ENCODE measurements at regions not wholly inside any gene's neighbourhood (a gene's known extent, or its start where the extent isn't known, plus 50 kb on each side); places are given as distances from the start of the nearest gene placed in this dataset.
A peak's percentile ranks its signal among the peaks of the same experiment; 100 is the strongest.

DNA sequence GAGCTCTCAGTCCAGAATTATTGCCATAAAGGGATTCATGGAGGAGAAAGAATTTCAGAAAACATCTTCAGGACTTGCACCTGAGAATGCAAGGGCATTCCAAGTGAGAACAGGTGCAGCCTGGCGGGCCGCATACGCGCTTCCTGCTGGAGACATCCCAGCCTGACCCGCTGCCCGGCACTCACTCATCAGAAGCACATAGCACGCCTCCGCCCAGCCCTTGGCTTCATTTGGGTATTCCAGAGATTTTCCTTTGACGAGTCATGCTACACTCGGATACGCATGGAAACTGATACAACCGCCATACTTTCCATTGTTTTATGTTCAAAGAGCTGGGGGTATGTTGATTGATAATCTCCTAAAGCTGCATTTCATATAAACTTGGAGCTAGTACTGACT lies 228.0 kb upstream of the ID2 start:
- peaks cover 24 to 31% of the 10 kb centered on the region in 2 experiments for H3K4me1 ChIP-seq (ENCODE audit: control insufficient read depth in 1 of 2, insufficient read depth in 1 of 2, low read depth in 1 of 2, low read length in 1 of 2)
- H3K4me3 ChIP-seq (ENCODE audit: low read depth in 1 of 2, low read length in 1 of 2), result no peak overlapping the region
- TF ChIP-seq, protein P1, sequence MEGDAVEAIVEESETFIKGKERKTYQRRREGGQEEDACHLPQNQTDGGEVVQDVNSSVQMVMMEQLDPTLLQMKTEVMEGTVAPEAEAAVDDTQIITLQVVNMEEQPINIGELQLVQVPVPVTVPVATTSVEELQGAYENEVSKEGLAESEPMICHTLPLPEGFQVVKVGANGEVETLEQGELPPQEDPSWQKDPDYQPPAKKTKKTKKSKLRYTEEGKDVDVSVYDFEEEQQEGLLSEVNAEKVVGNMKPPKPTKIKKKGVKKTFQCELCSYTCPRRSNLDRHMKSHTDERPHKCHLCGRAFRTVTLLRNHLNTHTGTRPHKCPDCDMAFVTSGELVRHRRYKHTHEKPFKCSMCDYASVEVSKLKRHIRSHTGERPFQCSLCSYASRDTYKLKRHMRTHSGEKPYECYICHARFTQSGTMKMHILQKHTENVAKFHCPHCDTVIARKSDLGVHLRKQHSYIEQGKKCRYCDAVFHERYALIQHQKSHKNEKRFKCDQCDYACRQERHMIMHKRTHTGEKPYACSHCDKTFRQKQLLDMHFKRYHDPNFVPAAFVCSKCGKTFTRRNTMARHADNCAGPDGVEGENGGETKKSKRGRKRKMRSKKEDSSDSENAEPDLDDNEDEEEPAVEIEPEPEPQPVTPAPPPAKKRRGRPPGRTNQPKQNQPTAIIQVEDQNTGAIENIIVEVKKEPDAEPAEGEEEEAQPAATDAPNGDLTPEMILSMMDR (IDR thresholded peaks at IDR 0.05), result no peak
- H3K9me3 ChIP-seq, result no peaks in the 10 kb centered on the region
- no peaks in the 10 kb centered on the region for H3K36me3 ChIP-seq
- no peak overlapping the region for H3K27ac ChIP-seq
- no peaks in the 10 kb centered on the region for H3K27me3 ChIP-seq

DNA sequence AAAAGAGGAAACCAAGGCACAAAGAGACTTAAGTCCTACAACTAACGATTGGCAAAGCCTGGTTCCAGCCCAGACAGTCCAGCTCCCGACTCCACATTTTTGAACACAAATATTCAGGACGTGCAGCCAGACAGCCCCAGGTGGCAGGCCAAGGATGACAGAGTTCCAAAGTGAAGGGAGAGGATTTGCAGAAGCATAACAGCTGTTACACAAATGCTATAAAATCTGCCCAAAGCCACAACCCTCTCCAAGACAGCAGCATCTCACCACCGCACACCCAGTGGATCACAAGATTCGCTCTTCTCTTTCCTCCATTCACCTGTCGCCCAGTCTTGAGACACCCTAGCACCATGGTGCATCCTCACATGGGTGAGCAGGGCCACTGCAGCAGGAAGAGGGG lies 227.1 kb upstream of the ID2 start:
- H3K27me3 ChIP-seq, result no peaks in the 10 kb centered on the region
- no peaks in the 10 kb centered on the region for H3K36me3 ChIP-seq
- TF ChIP-seq, protein P1 (IDR thresholded peaks at IDR 0.05), result no peak
- H3K4me1 ChIP-seq (ENCODE audit: control insufficient read depth in 1 of 2, insufficient read depth in 1 of 2, low read depth in 1 of 2, low read length in 1 of 2), result peaks cover 24 to 31% of the 10 kb centered on the region in 2 experiments
- no peaks in the 10 kb centered on the region for H3K9me3 ChIP-seq
- no peak overlapping the region for H3K4me3 ChIP-seq (ENCODE audit: low read depth in 1 of 2, low read length in 1 of 2)
- no peak overlapping the region for H3K27ac ChIP-seq

DNA sequence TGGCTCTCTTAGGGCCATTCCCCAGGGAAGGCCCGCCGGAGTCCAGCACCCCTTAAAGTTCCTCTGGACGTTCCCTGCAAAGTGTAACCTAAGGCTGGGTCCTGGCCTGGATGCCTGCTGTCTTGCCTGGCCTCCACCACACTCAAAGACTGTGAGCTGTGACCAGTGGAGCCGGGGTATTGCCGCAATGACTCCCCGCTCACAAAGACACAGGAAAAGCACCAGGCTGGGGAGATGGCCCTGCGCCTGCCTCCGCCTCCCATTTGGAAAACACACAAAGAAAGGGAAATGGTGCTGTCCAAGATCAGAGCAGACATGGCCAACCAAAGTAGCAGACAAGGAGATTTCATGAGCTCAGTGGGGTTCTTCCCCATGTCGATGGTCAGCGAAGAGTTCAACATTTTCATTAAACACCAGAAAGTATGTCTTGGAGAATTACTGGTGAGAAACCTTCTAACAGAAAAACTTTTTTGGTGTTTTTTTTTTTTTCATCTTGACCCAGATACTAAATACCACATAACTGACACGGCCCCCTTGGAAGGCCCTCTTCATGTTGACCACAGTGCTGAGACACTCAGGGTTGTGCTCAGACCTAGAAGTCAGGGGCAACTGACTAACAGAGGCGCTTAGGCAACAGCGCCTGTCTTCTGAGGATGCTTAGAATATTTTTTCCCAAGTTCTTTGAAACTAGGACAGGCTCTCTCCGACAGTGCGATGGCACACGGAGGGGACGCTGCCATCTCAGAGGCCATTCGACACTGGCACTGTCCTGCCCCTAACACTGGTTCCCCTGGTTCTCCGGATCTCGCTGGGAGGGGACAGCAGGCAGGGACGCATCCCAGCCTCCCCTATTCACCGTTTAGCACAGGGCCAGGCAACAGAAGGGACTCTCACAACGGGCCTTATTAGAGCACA lies 226.4 kb upstream of the ID2 start:
- no peaks in the 10 kb centered on the region for H3K36me3 ChIP-seq
- H3K4me1 ChIP-seq (ENCODE audit: control insufficient read depth in 1 of 2, insufficient read depth in 1 of 2, low read depth in 1 of 2, low read length in 1 of 2), result peaks cover 24 to 31% of the 10 kb centered on the region in 2 experiments
- H3K27me3 ChIP-seq, result no peaks in the 10 kb centered on the region
- TF ChIP-seq, protein P1 (IDR thresholded peaks at IDR 0.05), result no peak
- H3K4me3 ChIP-seq (ENCODE audit: low read depth in 1 of 2, low read length in 1 of 2), result peak overlapping the region in 1 of 2 experiments; percentile 64
- no peaks in the 10 kb centered on the region for H3K9me3 ChIP-seq
- H3K27ac ChIP-seq, result peak overlapping the region; percentile 65

DNA sequence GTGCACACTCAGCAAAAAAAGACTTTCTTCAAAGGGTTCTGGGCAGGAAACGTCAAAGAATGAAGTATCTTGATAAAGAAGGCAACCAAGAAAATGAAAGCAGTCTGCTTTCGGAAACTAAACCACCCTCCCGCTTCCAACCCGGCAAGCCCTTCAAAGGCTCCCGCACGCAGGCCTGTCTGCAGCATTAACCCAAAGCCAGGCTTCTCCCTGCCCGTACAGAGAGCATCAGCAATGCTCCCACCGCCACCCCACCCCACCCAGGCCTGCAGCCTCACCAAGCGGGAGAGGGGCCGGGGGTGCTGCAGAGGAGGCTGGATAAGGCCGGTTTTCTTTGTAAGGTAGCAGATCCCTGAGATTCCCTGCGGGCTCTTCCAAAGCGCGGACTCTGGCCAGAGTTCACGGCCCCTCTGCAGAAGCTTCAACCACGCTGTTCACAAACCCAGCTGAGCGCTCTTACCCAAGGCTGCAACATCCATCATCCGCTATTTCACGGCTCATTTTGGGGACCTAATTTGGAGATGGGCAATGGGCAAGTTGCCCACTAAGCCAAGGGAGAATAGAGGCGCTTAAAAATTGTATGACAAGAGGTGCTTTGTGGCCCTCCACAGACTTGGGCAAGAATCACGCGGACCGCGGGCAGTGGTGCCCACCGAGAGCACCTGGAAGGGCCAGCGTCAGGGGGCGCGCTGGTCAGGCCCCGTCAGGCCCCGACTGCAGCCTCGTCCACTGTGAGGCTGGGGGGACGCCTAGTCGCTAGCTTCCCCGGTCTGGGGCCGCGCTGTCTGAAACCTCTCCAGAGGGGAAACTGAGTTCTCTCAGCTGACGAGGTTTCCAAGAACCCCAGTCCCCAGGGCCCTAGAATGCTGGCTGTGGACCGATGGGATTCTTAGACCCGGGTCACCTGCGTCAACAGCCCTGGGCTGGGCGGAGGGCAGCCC lies 225.4 kb upstream of the ID2 start:
- Histone ChIP-seq H3K36me3 (no peaks in the 10 kb centered on the region), H3K9me3 (no peaks in the 10 kb centered on the region), H3K4me1 (ENCODE audit: control insufficient read depth in 1 of 2, insufficient read depth in 1 of 2, low read depth in 1 of 2, low read length in 1 of 2) (peaks cover 24 to 31% of the 10 kb centered on the region in 2 experiments), H3K27ac (peak overlapping the region; percentile 65), H3K4me3 (ENCODE audit: low read depth in 1 of 2, low read length in 1 of 2) (peak overlapping the region; percentile 37 to 64), H3K27me3 (no peaks in the 10 kb centered on the region)
- TF ChIP-seq, protein P1 (IDR thresholded peaks at IDR 0.05), result no peak

DNA sequence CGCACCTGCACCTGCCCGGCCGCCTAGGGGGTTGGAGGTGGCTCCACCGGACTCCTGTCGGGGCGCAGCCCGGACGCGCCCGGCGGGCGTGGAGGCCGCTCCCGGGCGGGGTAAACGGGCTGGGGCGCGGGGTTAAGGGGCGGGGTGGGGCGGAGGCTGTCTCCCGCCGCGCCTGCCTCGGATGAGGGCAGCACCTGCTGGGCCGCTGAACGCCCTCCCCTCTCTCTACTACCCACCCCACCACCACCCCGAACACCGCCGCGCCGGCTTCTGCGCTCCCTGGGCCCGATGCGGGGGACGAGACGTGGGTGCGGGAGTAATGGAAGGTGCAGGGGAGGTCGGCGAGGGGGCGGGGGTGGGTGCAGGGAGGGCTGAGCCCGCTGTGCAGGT lies 224.8 kb upstream of the ID2 start:
- Histone ChIP-seq H3K4me1 (ENCODE audit: control insufficient read depth in 1 of 2, insufficient read depth in 1 of 2, low read depth in 1 of 2, low read length in 1 of 2) (peaks cover 24 to 31% of the 10 kb centered on the region in 2 experiments), H3K27me3 (no peaks in the 10 kb centered on the region), H3K27ac (peak overlapping the region; percentile 65), H3K36me3 (no peaks in the 10 kb centered on the region), H3K4me3 (ENCODE audit: low read depth in 1 of 2, low read length in 1 of 2) (peak overlapping the region; percentile 57 to 64), H3K9me3 (no peaks in the 10 kb centered on the region)
- TF ChIP-seq, protein P1 (IDR thresholded peaks at IDR 0.05), result no peak
